ENCODE measurements at regions not wholly inside any gene's neighbourhood (a gene's known extent, or its start where the extent isn't known, plus 50 kb on each side); places are given as distances from the start of the nearest gene placed in this dataset.

- Histone ChIP-seq H3K4me3 (ENCODE audit: low read length) (no peak overlapping the region), H3K27ac (ENCODE audit: low read length) (no peak overlapping the region), H3K27me3 (ENCODE audit: control insufficient read depth, insufficient read depth) (no peaks in the 10 kb centered on the region), H3K4me1 (ENCODE audit: control insufficient read depth, insufficient read depth, low read length) (no peaks in the 10 kb centered on the region), H3K9me3 (ENCODE audit: control insufficient read depth, low read length) (no peaks in the 10 kb centered on the region)
- ATAC-seq (no peak), DNase-seq (no peak)
- intact Hi-C loops (cut with DNase I) = no loop called here
- WGBS = 81% methylated on average over 12 of the region's 12 CpGs
Measured at GRCh38 chr16:9040800-9041412, 50.5 kb upstream of the HAPSTR1 start.

Data from right cardiac atrium (tissue), 5 donors.